Mucosa of gallbladder (tissue), 1 donor: ENCODE measurements at regions not wholly inside any gene's neighbourhood (a gene's known extent, or its start where the extent isn't known, plus 50 kb on each side); places are given as distances from the start of the nearest gene placed in this dataset.
"Not testable (repeated sequence)": the region's sequence is repeated elsewhere in the genome, so short reads cannot be mapped to it uniquely, and the experiment has no call there.

Source experiments
- DNase-seq: peaks from one replicate; pipeline ENCODE4 v3.0.0-alpha.2; 2020; ENCODE audit warnings: low spot score
- donor health status: DM: no; HTN: no; CAD: no.

- DNase-seq, result no peak
These were observed 181.9 kb downstream of the TMEM26 start for GRCh38 chr10:61271127-61271780.

DNA sequence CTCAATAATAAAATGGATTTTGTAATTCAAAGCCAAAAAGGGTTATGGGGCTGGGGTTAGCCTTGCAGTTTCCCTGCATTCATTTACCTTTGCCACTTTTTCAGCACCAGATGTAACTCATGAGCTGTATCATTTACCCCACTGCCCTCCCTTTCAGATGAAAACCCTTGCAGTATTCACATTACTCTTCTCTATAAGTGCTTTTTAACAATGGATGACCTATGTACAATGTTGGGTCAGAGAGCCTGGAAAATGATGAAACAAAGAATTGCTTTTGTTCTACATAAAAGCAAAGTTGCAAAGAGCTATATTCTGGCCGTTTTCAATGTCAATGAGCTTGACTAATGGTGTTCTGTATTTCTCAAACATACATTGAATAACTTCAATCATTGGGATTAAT lies 189.7 kb downstream of the TMEM26 start:
- no peak for DNase-seq

DNA sequence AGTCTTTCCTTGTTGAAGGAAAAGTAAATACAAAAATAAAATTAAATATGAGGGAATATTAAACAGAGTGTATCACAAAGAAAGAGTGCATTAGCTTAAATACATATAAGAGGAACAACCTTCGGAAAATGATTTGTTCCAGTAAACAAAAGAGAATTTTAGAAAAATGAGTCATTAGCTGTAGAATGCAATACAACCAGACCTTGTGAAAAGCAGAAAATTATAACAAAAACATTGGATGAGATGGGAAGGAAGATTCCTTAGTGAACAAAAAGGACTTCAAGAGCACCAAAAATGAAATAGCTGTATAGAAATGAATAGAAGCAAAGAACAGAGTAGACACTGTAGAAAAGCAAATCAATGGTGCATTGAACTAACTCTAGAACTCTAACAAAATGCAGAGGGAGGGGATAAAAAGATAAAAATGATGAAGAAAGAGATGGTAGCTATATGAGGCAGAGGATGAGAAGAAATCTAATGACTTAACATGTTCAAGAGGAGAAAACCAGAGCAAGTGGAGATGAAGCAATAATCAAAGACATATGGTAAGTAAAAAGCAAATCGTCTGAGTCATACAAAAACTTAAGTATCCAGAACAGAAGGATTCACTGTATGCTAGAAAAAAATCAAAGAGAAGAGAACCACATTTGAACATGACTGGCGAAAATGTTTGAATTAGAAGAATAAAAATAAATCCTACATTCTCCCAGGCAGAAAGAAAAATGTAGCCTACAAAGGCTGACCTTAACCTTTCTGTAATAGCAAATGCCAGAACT lies 190.5 kb downstream of the TMEM26 start:
- no peak for DNase-seq

- DNase-seq, result no peak
These were observed 195.2 kb downstream of the TMEM26 start for GRCh38 chr10:61257956-61258496.

DNA sequence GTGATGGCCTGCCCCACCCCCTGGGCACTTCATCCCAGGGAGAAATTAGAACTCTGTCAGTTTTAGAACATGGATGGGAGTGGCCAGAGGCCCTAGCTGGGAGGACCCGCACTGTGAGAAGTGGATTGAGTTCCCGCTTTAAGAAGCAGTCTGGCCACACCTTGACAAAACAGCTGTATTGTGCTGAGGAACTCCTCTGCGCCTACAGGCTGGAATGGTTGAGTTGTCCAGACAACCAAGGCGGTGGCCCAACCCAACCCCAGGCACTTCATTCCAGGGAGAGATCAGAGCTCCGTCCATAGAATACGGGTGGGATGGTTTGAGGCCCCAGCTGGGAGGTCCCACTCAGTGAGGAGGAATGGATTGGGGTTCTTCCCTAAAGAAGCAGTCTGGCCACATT lies 196.0 kb downstream of the TMEM26 start:
- DNase-seq, result no peak

- not testable (repeated sequence) for DNase-seq
These were observed 200.9 kb downstream of the TMEM26 start for GRCh38 chr10:61252326-61252725.

DNA sequence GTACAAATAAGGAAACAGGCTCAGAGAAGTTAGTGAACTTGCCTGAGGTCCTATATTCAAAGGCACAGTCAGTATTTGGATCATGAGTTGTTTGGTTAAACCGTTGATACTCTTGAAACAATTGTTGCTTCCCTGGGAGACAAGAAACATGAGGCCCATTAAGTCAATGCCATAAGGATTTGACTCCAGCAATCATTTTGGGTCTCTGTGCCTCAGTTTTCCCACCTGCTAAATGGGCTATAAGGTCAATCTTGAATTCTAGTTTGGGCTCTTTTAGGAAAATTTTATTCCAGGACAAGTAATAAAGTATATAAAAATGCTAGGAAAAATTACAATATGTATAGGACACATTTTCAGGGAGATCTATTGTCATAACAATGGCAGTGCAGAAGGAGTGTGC lies 202.1 kb downstream of the TMEM26 start:
- no peak for DNase-seq

DNA sequence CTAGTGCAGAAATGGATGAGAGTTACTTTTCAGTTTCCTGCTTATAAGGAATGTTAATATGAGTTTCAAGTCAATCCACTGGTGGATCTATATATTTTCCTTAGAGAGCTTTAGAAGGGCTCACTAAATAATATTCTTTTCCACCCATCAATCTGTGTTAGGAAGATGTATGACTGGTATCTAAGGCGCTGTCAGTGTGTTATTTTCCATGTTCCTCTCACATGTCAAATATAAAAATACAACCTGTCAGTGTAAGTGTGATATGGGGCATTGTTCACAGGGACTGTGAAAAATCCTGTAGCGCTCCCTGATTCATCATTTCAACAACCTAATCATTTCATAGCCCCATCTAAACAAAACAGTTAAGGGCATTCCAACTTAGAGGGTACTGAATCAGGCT lies 203.1 kb downstream of the TMEM26 start:
- DNase-seq, result no peak

DNA sequence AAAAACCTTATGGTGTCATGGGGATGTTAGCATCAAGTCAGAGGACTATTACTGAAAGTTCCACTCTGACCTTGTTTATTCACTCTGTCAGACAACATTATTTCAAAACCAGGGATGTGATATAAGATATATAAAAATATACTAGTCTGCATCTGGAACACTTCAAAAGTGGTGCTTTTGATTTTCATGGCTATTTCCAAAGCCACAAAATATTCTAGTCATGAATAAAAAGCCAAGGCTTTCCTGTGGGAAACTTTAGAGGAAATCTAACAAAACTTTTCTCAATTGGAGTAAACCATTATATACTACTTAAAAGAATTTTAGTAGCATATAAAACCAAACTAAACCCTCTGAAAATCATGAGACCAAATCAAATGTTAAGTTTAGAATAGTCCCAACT lies 205.2 kb downstream of the TMEM26 start:
- no peak for DNase-seq

DNA sequence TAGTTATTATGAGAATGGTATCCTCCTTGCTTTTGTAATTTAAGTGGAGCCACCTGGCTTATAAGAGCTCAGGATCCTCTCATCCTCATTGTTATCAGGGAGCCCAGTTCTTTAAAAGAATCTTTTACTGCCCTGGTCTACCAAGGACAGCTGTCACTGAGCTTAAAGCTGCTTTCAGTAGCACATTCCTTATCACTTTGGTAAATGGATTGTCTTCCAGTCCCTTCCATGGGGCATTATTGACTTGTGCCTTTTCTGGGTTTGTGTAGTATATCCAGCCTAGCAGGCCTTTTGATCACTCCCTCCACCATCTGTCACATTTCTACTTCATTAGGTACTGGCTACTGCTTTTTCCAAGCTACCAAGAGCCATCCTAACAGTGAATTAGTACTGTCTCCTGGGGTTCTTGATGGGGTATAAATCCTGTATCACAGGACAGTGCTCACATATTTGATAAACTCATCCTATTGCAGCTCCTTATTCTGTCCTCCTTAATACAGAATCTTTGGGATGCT lies 208.9 kb downstream of the TMEM26 start:
- no peak for DNase-seq

DNA sequence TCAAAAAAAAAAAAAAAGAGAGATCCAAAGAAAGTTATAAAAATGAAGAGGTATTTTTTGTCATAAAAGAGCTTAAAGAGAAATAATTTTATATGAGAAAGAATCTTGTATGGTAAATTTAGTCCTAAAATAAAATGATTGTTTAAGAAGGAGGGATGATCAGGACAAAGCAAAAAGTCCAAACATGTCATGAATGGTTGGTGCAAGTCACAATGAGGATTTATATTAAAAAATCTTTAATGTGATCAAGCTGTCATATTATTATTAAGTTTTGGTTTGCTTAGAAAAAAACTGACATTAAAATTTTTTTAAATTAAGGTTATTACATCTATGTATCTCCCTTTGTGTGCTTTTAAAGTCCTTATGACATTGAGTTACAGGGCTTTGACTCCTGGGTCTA lies 220.4 kb downstream of the TMEM26 start:
- no peak for DNase-seq

- no peak for DNase-seq
These were observed 227.2 kb downstream of the TMEM26 start for GRCh38 chr10:61225939-61226338.

DNA sequence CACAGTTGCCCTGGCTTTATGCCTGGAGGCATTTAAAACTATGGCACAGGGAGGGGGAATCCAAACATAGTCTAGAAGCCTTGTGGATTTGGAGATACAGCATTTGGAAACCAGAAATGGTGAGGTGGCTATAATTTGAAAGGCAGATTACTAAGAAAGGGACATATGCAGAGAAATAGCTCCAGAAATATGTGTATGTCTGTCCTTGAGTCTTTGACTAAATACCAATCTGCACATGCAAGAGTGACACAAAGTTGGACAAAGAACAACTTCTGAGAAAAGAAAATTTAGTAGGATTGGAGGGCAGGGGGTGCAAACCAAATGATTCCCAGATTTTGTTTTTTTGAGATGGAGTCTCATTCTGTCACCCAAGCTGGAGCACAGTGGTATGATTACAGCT lies 229.6 kb downstream of the TMEM26 start:
- no peak for DNase-seq

GRCh38 chr10:61219696-61220095 lies 233.5 kb downstream of the TMEM26 start:
- DNase-seq, result no peak

DNA sequence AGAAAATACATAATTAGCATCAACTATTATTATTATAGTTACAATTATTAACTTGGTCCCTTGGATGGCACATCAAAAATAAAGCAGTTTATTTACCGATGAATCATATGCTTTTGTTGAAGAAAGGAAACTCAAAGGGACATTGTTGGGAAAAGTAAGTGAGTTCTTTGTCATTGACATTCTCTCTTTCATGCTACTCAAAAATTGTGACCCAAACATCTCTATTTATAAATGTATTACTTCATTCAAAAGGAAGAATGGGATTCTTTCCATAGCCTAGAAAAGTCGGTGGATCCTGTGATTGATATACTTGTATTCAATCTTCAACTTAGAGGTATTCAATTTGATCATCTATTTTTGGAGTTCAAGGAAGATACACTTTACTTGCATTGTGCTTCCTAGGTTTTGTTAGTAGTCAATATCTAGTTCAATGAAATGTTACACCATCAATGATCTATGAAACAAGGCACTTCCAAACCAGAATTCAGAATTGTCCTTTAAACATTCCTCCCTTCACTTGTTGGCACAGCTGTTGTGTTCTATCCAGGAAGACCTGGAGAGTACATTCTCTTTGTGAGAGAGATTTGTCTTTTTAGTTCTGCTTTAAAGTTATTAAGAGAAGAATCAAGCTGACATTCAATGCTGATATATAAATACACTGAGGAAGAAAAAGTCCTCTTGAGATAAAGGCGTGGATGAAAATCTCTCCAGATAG lies 235.2 kb downstream of the TMEM26 start:
- no peak for DNase-seq

GRCh38 chr10:61215246-61215645 lies 237.9 kb downstream of the TMEM26 start:
- DNase-seq, result no peak

- DNase-seq, result no peak
These were observed 241.7 kb downstream of the TMEM26 start for GRCh38 chr10:61211468-61211867.

- no peak for DNase-seq
These were observed 253.1 kb upstream of the RHOBTB1 start for GRCh38 chr10:61197057-61197456.

DNA sequence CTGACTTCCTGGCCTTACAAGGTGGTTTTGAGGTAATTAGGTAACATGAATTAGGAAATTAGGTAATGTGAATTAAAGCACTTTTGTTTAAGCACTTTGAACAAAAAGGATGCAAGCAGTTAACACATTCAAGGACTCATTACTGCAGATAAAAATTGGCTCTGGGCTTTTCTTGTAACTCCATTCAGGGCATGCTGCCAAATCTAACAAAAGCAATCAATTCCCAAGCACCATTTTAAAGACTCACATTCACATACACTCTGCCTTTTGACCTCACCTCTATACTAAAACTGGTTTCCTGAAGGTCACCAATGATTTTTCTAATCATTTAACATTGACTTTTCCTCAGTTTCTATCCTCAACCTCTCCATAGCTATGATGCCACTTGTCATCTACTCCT lies 251.2 kb upstream of the RHOBTB1 start:
- no peak for DNase-seq

DNA sequence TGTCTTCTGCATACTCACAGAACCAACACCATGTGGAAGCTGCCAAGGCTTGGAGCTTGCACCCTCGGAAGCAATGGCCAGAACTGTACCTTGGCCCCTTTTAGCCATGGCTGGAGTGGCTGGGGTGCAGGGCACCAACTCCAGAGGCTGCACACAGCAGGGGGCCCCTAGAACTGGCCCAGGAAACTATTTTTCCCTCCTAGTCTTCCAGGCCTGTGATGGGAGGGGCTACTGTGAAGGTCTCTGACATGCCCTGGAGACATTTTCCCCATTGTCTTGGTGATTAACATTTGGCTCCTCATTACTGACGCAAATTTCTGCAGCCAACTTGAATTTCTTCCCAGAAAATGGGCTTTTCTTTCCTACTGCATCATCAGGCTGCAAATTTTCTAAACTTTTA lies 248.6 kb upstream of the RHOBTB1 start:
- DNase-seq, result not testable (repeated sequence)

- no peak for DNase-seq
These were observed 248.1 kb upstream of the RHOBTB1 start for GRCh38 chr10:61192042-61192441.

DNA sequence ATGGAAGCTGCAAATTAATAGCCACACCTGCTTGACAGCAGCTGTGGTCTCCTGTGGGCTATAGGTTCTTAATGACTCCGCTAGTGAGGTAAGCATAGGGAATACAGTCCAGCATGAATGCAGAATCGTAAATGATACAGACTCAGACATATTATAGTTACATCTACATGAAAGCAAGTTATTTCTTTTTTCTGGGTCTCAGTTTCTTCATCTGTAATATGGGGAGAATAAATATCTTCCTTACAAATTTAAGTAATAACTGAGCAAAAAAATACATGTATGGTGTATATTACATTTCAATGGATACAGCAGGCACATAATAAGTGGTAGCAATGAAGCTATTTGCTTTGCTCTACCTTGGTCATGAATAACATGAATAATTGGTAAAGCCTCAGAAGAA lies 245.9 kb upstream of the RHOBTB1 start:
- no peak for DNase-seq
